ENCODE measurements at regions not wholly inside any gene's neighbourhood (a gene's known extent, or its start where the extent isn't known, plus 50 kb on each side); places are given as distances from the start of the nearest gene placed in this dataset.
A peak's percentile ranks its signal among the peaks of the same experiment; 100 is the strongest.

DNA sequence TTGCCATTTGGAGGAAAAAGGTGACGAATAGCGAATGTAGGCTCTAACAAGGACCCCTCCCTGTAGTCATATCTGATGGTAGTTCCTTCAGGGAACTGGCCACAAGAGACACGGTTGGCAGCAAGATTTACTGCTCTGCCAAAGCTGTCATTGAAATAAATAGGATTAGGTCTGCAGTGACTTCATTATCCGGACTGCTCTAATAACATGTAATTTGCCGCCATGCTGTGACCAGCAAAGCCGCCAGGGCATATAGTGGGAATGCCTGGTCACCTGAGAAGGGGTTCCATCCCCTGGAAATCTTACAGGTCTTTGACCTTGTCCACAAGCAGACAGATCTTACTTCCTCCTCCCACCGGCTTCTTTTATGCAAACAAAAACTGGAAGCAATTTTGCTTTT is 59.4 kb upstream of the LAPTM4A start:
- DNase-seq (ENCODE audit: low read depth in 2 of 2) = no peak

DNA sequence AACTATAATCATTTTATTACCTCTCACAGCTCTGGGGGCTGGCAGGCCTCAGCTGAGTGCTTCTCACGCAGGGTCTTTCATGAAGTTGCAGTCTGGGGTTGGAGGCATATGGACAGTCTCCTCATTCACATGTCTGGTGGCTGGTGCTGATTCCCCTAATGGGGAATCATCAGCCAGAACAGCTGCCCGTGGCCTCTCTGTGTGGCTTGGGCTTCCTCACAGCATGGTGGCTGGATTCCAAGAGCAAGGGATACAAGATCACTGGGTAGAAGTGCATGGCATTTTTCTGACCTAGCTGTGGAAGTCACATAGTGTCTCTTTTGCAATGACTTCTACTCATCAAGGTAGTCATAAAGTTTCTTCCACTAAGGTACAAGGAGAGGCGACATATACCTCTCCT is 59.0 kb upstream of the LAPTM4A start:
- DNase-seq (ENCODE audit: low read depth in 2 of 2) = no peak

DNA sequence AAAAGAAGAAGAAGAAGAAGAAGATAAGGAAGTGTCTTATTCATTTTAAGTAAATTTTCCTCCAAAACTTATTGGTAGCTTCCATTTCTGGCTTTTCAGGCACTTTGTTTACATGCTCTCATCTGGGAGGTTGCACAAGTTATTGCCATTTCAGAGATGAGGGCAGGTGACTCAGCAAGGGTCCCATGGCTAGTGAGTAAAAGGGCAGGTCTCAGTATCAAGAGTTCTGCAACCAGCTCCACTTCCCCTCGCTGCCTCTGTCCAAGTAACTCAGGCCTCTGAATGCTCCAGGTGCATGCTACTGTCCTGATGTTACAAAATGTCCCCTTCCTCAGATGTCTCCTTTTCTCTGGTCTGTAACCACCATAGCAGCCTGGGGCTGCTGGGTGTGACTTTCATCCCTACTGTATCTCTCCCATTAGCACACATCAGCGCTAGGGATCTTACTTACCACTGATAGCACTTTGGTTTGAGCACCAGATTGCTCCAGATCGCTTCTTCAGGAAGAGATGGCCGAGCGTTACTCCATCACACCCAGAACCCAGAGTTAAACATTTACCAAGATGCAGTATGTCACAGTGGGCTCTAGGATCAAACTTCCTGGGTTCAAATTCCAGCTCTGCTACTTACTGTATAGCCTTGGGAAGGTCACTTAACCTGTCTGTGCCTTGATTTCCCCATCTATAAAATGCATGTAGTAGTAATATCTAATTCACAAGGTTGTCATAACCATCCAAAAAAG is 57.4 kb upstream of the LAPTM4A start:
- DNase-seq (ENCODE audit: low read depth in 2 of 2) = no peak

DNA sequence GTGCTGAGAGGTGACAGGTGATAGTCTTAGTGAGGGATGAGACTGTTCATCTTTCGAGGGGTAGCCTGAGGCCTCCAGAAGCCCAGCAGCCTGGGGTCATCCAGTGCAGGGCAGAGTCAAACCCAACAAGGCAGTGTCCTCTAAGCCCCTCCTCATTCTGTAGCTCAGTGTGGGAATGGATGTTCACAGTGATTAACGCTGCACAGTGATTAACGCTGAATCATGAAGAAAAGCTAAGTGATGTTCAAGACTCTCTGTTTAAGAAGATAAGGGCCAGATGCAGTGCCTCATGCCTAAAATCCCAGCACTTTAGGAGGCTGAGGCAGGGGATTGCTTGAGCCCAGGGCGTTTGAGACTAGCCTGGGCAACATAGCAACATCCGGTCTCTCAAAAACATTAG is 56.3 kb upstream of the LAPTM4A start:
- no peak for DNase-seq (ENCODE audit: low read depth in 2 of 2)

DNA sequence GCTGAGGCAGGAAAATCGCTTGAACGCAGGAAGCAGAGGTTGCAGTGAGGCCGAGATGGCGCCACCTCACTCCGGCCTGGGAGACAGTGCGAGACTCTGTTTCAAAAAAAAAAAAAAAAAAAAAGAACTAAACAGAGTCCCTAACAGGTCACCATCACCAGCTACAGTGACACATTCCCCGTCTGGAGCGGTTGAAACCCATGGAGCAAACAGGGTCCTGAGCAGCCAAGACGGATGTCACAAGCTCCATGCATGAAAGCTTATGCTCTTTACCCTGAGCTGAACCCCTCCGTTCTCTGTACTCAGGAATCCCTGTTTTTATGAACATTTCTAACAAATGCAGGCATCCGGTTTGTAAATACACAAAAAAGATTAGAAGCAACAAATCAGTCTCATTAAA is 55.9 kb upstream of the LAPTM4A start:
- DNase-seq (ENCODE audit: low read depth in 2 of 2) = no peak

DNA sequence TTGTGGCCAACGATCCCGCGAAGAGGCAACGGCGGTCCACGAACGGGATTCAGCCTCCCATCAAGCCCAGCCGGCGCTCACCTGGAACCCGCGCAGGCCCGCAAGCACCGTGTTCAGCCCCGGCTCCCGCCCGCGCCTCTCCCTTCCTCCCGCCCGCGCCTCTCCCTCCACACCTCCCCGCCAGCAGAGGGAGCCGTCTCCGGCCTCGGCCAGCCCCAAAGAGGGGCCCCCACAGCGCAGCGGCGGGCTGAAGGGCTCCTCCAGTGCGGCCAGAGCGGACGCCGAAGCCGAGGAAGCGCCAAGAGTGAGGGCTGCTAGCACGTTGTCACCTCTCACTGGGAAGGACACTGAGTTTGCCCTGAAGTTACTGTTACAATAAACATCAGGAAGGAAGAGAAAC is 55.3 kb upstream of the LAPTM4A start:
- DNase-seq (ENCODE audit: low read depth in 2 of 2) = peak in 1 of 2 donors; percentile 22

DNA sequence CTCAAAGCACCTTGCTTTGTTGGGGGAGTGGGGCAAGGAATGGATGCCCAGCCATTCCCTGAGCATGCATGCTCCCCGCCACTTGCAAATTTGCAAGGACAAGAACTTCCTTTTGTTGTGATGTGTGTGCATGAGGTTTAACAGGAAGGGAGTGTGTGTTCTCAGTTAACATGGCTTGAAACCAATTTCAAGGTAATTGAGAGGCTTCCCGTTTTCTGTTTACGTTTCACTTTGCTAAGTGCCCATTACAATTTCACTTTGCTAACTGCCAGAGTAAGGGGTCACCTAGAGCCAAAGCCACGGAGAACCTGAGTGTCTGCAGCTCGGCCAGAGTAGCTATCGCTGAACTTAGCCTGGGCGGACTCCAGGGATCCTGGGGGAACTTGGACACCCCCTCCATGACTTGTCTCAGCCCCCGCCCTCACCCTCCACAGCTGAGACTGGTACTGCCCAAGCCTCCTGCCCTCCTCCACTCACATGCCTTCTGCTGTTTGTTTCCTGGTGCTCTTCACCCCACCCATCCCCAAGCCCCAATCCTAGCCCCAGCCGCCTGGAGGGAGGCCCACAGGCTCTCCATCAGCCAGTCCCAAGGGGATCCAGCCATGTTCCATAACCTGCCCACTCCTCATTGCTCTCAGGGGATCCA is 53.6 kb upstream of the LAPTM4A start:
- no peak for DNase-seq (ENCODE audit: low read depth in 2 of 2)

DNA sequence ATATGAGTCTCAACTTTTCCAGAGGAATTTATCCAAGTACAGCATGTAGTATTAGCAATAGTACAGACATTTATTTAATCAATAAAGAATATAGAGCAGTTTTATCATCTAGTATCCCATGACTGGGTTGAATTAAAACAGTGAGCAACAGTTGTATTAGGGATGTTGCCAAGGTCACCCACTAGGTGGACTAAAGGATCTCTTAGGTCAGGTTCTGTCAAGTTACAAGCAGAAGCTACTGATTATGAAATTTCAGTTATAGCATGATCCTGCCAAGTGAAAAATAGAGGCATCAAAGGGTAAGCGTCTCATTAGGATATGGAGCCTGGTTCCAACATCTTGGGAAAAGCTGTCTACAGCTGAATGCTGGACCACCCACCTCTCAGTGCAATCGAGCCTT is 52.1 kb upstream of the LAPTM4A start:
- no peak for DNase-seq (ENCODE audit: low read depth in 2 of 2)

Data from stimulated activated CD4-positive, alpha-beta T cell treated with anti-CD3 and anti-CD28 coated beads, Interleukin-15, amount 100 ng/mL, for 48 hours (primary cell).